GM18499 (cell line): ENCODE measurements at regions not wholly inside any gene's neighbourhood (a gene's known extent, or its start where the extent isn't known, plus 50 kb on each side); places are given as distances from the start of the nearest gene placed in this dataset.
"Not testable (repeated sequence)": the region's sequence is repeated elsewhere in the genome, so short reads cannot be mapped to it uniquely, and the experiment has no call there.

Experiments
- ATAC-seq: cut with Tn5 transposase; IDR thresholded peaks from one replicate; pipeline ENCODE4 v1.9.1; 2021; ENCODE audit warnings: moderate number of reproducible peaks; ENCODE audit not compliant: insufficient read depth, unreplicated experiment

- ATAC-seq: no peak
Observed at GRCh38 chrX:131818297-131818936, 204.7 kb upstream of the STK26 start.

DNA sequence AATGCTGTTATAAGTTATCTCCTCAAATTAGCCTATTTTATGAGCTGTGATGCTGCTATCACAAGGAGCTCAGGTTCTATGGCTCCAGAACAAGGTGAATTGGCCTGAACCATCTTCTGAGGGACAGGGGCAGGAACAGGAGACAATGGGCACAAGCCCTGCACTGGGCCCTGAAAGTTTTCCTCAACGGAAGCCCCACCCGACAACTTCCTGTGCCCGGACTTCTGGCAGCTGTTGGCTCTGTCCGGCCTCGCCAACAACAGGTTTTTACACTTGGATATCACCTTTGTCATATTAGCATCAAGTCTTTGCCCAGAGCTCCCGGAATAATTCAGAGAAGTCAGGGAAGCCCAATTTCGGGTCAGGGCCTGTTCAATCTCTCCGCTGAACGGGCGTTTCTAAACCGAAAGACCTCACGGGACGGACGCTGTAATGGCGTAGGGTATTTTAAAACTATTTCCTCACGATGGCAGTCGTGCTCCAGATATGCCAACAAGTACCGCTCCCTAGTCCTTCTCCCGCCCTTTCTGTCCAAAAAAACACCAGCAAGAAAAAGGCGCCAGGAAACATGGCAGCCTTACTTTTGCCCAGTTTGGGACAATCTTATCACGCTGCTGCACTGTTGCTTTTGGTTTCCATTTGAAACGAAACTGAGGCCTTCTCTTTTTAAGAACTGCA is 201.0 kb upstream of the STK26 start:
- ATAC-seq: peak; percentile 55

DNA sequence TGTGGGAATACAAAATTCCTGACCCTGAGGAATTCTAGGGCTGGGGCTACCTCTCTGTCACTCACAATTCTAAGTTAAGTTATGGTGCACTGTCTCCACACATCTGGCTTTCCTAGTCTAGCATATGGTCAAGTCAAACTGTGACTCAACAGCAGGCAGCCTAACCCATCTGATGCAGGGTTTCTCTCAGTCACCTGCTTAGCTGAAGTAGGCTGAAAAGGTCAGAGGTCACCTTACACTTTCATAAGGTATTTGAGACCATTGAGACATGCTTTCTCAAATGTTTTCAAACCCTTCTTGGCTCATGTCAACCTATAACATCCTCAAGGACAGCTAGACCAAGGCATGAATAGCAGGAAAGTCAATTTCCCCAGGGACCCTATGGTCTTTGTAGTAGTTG is 196.5 kb upstream of the STK26 start:
- ATAC-seq: no peak

DNA sequence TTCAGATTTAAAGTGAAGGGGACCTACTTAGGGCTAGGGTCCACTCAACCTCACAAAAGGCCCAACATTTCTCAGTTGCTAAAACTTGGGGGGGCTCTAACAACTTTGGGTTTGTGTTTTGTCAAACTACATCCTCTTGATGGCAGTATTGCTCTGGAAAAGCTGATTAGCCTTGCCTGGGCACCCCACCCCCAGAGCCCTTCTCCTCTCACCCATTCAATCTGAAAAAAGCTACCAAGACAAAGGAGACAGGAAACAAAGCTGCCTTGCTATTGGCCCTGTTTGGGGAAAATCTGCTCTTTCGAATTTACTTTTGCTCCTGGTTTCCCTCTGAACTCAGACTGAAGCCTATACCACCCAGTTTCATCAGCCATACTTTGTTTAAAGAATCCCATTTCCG is 195.2 kb upstream of the STK26 start:
- no peak for ATAC-seq

GRCh38 chrX:131828482-131828881 is 194.6 kb upstream of the STK26 start:
- ATAC-seq: no peak

- ATAC-seq: peak; percentile 46
Observed at GRCh38 chrX:131830400-131831184, 192.5 kb upstream of the STK26 start.

GRCh38 chrX:131831185-131831520 is 191.9 kb upstream of the STK26 start:
- no peak for ATAC-seq

- no peak for ATAC-seq
Observed at GRCh38 chrX:131836161-131836560, 186.9 kb upstream of the STK26 start.

DNA sequence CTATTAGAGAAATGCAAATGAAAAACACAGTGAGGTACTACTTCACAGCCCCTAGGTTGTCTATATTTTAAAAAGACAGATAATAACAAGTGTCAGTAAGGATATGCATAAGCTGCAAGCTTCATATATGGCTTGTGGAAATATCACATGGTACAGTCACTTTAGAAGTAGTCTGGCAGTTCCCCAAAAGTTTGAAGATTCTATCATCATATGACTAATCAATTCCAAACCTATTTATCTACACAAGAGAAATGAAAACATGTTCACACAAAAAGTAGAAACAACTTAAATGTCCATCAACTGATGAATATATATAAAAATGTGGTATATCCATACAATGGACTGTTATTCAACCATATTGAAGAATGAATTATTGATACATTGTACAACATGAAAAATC is 185.8 kb upstream of the STK26 start:
- ATAC-seq: no peak

DNA sequence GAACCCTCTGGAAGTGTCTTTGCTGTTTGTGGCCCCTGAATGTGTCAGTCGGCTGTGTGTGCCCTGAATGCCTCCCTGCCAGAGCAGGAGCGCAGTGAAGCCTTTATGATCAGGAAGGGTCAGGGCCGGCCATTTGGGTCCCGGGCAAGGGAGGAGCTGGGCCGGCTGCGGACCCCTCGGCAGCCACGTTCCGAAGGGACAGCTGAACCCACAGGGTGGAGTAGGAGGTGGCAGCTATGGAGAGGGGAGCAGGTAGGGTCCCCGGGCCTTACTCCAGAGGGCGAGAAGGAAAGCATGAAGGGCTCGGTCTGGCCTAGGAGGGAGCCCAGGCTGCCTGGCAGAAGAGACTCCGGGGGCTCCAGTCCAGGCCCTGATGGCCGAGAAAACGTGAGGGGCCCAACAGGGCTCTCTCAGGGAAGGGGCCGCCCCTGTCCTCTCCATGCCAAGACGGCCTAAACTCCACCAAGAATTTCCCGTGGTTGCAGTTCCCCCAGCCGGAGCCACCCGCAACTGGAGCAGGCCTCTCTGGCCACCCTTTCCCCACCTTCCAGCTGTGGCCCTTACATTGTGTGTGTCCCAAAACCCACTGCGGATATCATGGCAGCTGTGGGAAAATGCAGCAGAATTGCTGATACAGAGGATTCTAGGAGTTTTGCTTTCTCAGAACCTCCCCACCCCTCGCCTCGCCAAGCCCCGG is 182.2 kb upstream of the STK26 start:
- no peak for ATAC-seq

- ATAC-seq: peak; percentile 74
Observed at GRCh38 chrX:131841496-131842437, 181.3 kb upstream of the STK26 start.

GRCh38 chrX:131843987-131844386 is 179.1 kb upstream of the STK26 start:
- no peak for ATAC-seq

DNA sequence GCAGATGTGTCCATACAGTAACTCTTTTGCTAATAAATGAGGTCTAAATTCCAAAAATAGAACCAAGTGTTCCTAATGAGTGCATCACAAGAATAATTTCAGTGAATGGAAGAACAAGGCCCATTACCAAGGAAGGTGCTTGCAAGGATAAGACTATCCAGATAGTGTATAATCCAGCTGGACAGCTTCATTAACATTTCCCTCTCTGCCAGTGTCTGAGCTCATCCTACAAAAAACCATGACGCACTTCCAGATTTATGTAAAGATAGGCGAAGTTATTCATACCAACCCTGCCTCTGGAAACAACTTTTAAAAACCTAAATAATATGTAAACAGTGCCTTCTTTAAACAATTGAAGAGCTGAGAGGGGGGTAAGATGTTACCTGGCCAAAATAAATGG is 177.9 kb upstream of the STK26 start:
- no peak for ATAC-seq

DNA sequence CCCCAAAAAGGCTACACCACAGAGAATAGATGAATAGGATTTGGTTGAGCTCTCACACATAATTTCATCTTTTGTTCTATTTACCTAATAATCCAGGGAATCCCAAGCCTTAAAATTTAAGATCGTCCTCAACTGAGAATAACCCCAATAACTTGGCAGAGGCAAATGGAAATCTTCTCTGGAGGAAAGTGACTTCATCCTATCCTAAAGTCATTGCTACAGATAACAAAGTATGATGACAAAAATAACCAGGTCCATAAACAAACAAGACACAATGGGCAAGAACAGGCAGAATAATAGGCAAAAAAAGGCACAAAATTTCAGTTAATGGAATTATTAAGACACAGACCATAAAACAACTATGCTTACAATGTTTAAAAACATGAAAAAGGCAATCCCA is 177.3 kb upstream of the STK26 start:
- no peak for ATAC-seq

GRCh38 chrX:131850964-131851363 is 172.1 kb upstream of the STK26 start:
- not testable (repeated sequence) for ATAC-seq

DNA sequence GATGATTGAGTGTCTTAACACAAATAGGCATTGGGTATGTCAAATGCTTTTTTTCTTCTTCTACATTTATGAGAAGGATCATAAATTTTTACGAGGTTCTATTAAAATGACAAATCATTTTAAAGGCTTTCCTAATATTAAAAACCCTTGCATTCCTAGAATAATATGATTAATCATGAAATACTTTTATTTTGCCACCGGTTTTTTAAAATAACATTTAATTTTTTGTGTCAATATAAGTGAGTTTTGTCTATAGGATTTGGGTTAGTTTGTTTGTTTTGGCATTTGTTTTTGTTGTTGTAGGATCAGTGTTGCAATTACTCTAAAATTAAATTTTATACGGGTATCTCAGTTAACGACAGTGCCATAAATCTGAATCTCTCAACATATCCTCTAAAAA is 169.7 kb upstream of the STK26 start:
- no peak for ATAC-seq

DNA sequence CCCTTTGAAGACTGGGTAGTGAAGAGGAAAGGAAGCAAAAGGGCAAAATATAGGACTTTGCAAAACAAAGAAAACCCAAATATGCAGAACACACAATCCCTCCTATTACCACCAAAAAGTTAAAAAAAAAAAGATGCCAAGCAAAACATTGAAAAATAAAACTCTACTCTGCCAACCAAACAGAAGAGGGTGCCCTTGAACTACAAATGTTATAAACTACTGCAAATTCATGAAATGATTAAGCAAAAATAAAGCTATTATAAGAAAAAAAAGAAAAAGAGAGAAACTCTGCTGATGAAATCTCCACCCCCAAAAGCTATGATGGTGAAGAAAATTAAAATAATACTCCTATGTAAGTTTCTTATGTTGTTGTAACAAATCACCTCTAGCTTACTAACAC is 168.5 kb upstream of the STK26 start:
- no peak for ATAC-seq

DNA sequence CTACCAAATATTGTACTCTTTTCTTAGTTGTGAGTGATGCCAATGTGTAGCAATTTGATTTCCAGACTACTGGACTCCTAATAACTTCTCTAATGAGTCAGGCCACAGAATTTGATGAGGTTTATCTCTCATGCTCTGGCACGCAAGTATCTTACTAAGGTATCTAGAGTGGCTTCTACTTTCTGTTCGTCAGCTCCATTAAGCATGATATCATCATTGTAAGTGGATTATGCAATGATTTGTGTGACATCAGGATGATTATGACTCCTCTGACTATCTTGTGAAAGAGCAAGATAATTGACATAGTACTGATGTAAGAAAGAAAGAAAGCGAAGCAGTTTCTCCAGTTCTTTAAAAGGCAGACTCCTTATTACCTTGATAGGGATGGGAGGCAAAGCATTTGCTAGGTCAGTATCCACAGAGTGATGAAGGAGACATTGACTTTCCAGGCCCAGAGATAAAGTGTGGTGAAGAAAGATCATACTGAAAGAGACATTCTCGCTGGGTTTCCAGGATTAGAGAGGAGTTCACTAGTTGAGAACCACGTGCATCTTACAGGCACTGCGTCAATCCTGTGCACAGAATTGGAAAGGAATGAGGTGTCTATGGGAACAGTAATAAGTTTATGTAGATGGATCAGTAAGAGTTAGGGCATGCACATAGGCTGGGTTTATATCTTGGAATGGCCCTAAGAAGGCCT is 161.9 kb upstream of the STK26 start:
- ATAC-seq: no peak

GRCh38 chrX:131862321-131862720 is 160.8 kb upstream of the STK26 start:
- no peak for ATAC-seq
